GM21619 (cell line): ENCODE measurements at regions not wholly inside any gene's neighbourhood (a gene's known extent, or its start where the extent isn't known, plus 50 kb on each side); places are given as distances from the start of the nearest gene placed in this dataset.

Experiments
- ATAC-seq: cut with Tn5 transposase; IDR thresholded peaks from one replicate; pipeline ENCODE4 v1.9.1; 2021; ENCODE audit not compliant: unreplicated experiment

- ATAC-seq: no peak
These were observed 398.9 kb downstream of the MATN1 start for GRCh38 chr1:30324251-30325084.

GRCh38 chr1:30323841-30324240 is 399.5 kb downstream of the MATN1 start:
- ATAC-seq: no peak

GRCh38 chr1:30323352-30323751 is 400.0 kb downstream of the MATN1 start:
- no peak for ATAC-seq

- no peak for ATAC-seq
These were observed 400.5 kb downstream of the MATN1 start for GRCh38 chr1:30322859-30323257.

- ATAC-seq: no peak
These were observed 401.2 kb downstream of the MATN1 start for GRCh38 chr1:30321996-30322858.

- ATAC-seq: no peak
These were observed 402.0 kb downstream of the MATN1 start for GRCh38 chr1:30321246-30321910.

- no peak for ATAC-seq
These were observed 402.8 kb downstream of the MATN1 start for GRCh38 chr1:30320581-30320890.

GRCh38 chr1:30319765-30320580 is 403.4 kb downstream of the MATN1 start:
- ATAC-seq: no peak

GRCh38 chr1:30318864-30319718 is 404.3 kb downstream of the MATN1 start:
- ATAC-seq: no peak

GRCh38 chr1:30318413-30318812 is 405.0 kb downstream of the MATN1 start:
- no peak for ATAC-seq

- no peak for ATAC-seq
These were observed 405.5 kb downstream of the MATN1 start for GRCh38 chr1:30317921-30318320.

- no peak for ATAC-seq
These were observed 407.3 kb downstream of the MATN1 start for GRCh38 chr1:30316056-30316455.

- ATAC-seq: no peak
These were observed 408.0 kb downstream of the MATN1 start for GRCh38 chr1:30315185-30315960.

- no peak for ATAC-seq
These were observed 408.8 kb downstream of the MATN1 start for GRCh38 chr1:30314591-30314990.

GRCh38 chr1:30313584-30313983 is 409.8 kb downstream of the MATN1 start:
- no peak for ATAC-seq

- ATAC-seq: no peak
These were observed 410.2 kb downstream of the MATN1 start for GRCh38 chr1:30313176-30313575.

GRCh38 chr1:30312226-30312625 is 411.2 kb downstream of the MATN1 start:
- no peak for ATAC-seq

- no peak for ATAC-seq
These were observed 411.6 kb downstream of the MATN1 start for GRCh38 chr1:30311749-30312148.
